B cell (primary cell): ENCODE measurements at regions not wholly inside any gene's neighbourhood (a gene's known extent, or its start where the extent isn't known, plus 50 kb on each side); places are given as distances from the start of the nearest gene placed in this dataset.

Experiments used
- EZH2 ChIP-seq: IDR thresholded peaks from 2 replicates; pipeline ENCODE4 v1.6.1; 2012; ENCODE audit warnings: borderline replicate concordance, low read depth, mild to moderate bottlenecking, moderate library complexity, low read length; ENCODE audit not compliant: insufficient read depth, poor library complexity, severe bottlenecking
- TF ChIP-seq, protein P1 (sequence below): fragments of 200-600 bp; IDR thresholded peaks from one replicate; pipeline ENCODE4 v1.8.0; 2022; ENCODE audit warnings: antibody characterized with exemption, mild to moderate bottlenecking

DNA sequence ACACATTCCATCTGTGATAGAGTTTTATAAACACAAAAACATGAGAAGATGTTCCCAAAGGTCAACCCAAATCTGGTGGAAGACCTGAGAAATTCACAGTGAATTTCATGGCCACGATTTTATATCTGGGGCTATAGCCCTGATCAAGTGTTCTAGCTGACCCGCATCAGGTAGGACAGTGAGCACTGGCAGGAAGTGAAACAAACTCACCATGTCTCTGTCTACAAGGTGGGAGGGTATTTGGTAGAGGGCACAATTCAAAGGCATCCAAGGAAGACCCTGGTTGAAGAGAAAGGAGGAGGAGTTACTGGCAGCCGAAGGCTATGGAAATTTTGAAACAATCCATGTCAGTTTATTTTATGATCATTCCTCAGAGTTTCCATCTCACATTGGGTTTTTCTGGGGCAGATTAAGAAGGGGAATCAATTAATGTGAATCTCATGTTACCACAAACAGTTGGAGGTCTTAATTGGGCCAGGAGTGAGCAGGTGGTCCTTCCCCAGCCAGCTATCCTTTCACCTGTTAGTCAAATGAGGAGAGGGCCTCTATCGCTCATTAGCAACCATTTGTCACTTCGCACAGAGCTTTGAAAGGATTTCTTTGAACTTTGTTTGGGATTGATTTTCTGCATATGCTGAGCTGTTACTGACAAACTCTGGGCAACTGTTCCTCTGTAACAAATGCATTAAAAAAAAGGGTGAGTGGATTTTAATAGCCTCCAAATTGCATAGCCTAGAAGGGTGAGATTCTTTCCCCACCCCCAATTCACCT, 612.0 kb upstream of the CLINT1 start:
- no peak for TF ChIP-seq EZH2
- TF ChIP-seq, protein P1, sequence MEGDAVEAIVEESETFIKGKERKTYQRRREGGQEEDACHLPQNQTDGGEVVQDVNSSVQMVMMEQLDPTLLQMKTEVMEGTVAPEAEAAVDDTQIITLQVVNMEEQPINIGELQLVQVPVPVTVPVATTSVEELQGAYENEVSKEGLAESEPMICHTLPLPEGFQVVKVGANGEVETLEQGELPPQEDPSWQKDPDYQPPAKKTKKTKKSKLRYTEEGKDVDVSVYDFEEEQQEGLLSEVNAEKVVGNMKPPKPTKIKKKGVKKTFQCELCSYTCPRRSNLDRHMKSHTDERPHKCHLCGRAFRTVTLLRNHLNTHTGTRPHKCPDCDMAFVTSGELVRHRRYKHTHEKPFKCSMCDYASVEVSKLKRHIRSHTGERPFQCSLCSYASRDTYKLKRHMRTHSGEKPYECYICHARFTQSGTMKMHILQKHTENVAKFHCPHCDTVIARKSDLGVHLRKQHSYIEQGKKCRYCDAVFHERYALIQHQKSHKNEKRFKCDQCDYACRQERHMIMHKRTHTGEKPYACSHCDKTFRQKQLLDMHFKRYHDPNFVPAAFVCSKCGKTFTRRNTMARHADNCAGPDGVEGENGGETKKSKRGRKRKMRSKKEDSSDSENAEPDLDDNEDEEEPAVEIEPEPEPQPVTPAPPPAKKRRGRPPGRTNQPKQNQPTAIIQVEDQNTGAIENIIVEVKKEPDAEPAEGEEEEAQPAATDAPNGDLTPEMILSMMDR, result no peak
